DMS79 (cell line): ENCODE measurements at regions not wholly inside any gene's neighbourhood (a gene's known extent, or its start where the extent isn't known, plus 50 kb on each side); places are given as distances from the start of the nearest gene placed in this dataset.
"Not testable (repeated sequence)": the region's sequence is repeated elsewhere in the genome, so short reads cannot be mapped to it uniquely, and the experiment has no call there.

Experiments used
- DNase-seq: peaks from one replicate; lab custom pipeline; 2025; lab: John Stamatoyannopoulos, UW

- not testable (repeated sequence) for DNase-seq
Measured at GRCh38 chr4:31750581-31750980, 1030.4 kb downstream of the PCDH7 start.

- DNase-seq: no peak
Measured at GRCh38 chr4:31755751-31756150, 1035.6 kb downstream of the PCDH7 start.

- DNase-seq: no peak
Measured at GRCh38 chr4:31768756-31769155, 1048.6 kb downstream of the PCDH7 start.

- DNase-seq: no peak
Measured at GRCh38 chr4:31783311-31783710, 1063.1 kb downstream of the PCDH7 start.

GRCh38 chr4:31784558-31784957 lies 1064.4 kb downstream of the PCDH7 start:
- DNase-seq: no peak

GRCh38 chr4:31787701-31788100 lies 1067.5 kb downstream of the PCDH7 start:
- DNase-seq: no peak

- no peak for DNase-seq
Measured at GRCh38 chr4:31788676-31789075, 1068.5 kb downstream of the PCDH7 start.

- DNase-seq: no peak
Measured at GRCh38 chr4:31791666-31792065, 1071.5 kb downstream of the PCDH7 start.

GRCh38 chr4:31793907-31794306 lies 1073.7 kb downstream of the PCDH7 start:
- DNase-seq: no peak

- not testable (repeated sequence) for DNase-seq
Measured at GRCh38 chr4:31797052-31797451, 1076.9 kb downstream of the PCDH7 start.

GRCh38 chr4:31803526-31804195 lies 1083.5 kb downstream of the PCDH7 start:
- DNase-seq: no peak

GRCh38 chr4:31807036-31807435 lies 1086.9 kb downstream of the PCDH7 start:
- DNase-seq: no peak

GRCh38 chr4:31844350-31844749 lies 1124.2 kb downstream of the PCDH7 start:
- no peak for DNase-seq

- no peak for DNase-seq
Measured at GRCh38 chr4:31851946-31852345, 1131.8 kb downstream of the PCDH7 start.

GRCh38 chr4:31877429-31877828 lies 1157.3 kb downstream of the PCDH7 start:
- DNase-seq: no peak

GRCh38 chr4:31880837-31881236 lies 1160.7 kb downstream of the PCDH7 start:
- not testable (repeated sequence) for DNase-seq

- no peak for DNase-seq
Measured at GRCh38 chr4:31896349-31896748, 1176.2 kb downstream of the PCDH7 start.

GRCh38 chr4:31905363-31905762 lies 1185.2 kb downstream of the PCDH7 start:
- DNase-seq: no peak

GRCh38 chr4:31908261-31908660 lies 1188.1 kb downstream of the PCDH7 start:
- no peak for DNase-seq

- DNase-seq: no peak
Measured at GRCh38 chr4:31917334-31917733, 1197.2 kb downstream of the PCDH7 start.

GRCh38 chr4:31918891-31919290 lies 1198.7 kb downstream of the PCDH7 start:
- no peak for DNase-seq

GRCh38 chr4:31923634-31924033 lies 1203.5 kb downstream of the PCDH7 start:
- DNase-seq: no peak

- no peak for DNase-seq
Measured at GRCh38 chr4:31929676-31930345, 1209.6 kb downstream of the PCDH7 start.

- no peak for DNase-seq
Measured at GRCh38 chr4:31946456-31946855, 1226.3 kb downstream of the PCDH7 start.
